Smooth muscle cell (in vitro differentiated cells): ENCODE measurements at regions not wholly inside any gene's neighbourhood (a gene's known extent, or its start where the extent isn't known, plus 50 kb on each side); places are given as distances from the start of the nearest gene placed in this dataset.
A peak's percentile ranks its signal among the peaks of the same experiment; 100 is the strongest.

ENCODE experiments used
- DNase-seq: peaks from one replicate; lab custom pipeline; 2025; ENCODE audit not compliant: unreplicated experiment; lab: John Stamatoyannopoulos, UW
- H2AFZ ChIP-seq: fragments of 200-600 bp; sonication (generic); 2 replicates; pipeline ENCODE4 v1.6.0; 2016; ENCODE audit warnings: antibody characterized with exemption, low read depth, mild to moderate bottlenecking
- H3F3A ChIP-seq: fragments of 200-600 bp; sonication (generic); 2 replicates; pipeline ENCODE4 v1.6.0; 2017; ENCODE audit warnings: antibody characterized with exemption, low read depth
- H3K27ac ChIP-seq: fragments of 200-600 bp; sonication (generic); 2 replicates; pipeline ENCODE4 v1.5.1; 2016; ENCODE audit warnings: low read depth, mild to moderate bottlenecking
- H3K27me3 ChIP-seq: fragments of 200-600 bp; sonication (generic); 2 replicates; pipeline ENCODE4 v1.6.1; 2016; ENCODE audit warnings: low read depth, mild to moderate bottlenecking
- H3K36me3 ChIP-seq: fragments of 200-600 bp; sonication (generic); 2 replicates; pipeline ENCODE4 v1.5.1; 2016; ENCODE audit warnings: low read depth
- H3K4me1 ChIP-seq: fragments of 200-600 bp; sonication (generic); 2 replicates; pipeline ENCODE4 v1.5.1; 2016; ENCODE audit warnings: low read depth
- H3K4me2 ChIP-seq: fragments of 200-600 bp; sonication (generic); 2 replicates; pipeline ENCODE4 v1.6.0; 2016; ENCODE audit warnings: mild to moderate bottlenecking
- H3K4me3 ChIP-seq: fragments of 200-600 bp; sonication (generic); 2 replicates; pipeline ENCODE4 v1.5.1; 2016; ENCODE audit warnings: mild to moderate bottlenecking
- H3K79me2 ChIP-seq: fragments of 200-600 bp; sonication (generic); 2 replicates; pipeline ENCODE4 v1.6.0; 2016; ENCODE audit warnings: low read depth, mild to moderate bottlenecking
- H3K9ac ChIP-seq: fragments of 200-600 bp; sonication (generic); 2 replicates; pipeline ENCODE4 v1.6.0; 2016; ENCODE audit warnings: low read depth
- H3K9me3 ChIP-seq: fragments of 200-600 bp; sonication (generic); replicated peaks from 2 replicates; pipeline ENCODE4 v1.5.1; 2016; ENCODE audit warnings: low read depth
- H4K20me1 ChIP-seq: fragments of 200-600 bp; sonication (generic); 2 replicates; pipeline ENCODE4 v1.6.0; 2016; ENCODE audit warnings: low read depth
- WGBS: methylation state at CpG from one replicate; pipeline ENCODE4 v1.1.7; 2016; ENCODE audit warnings: low lambda C conversion rate; 5-methylcytosine and 5-hydroxymethylcytosine counted together
- TF ChIP-seq, protein P1 (sequence below): fragments of 200-600 bp; sonication (generic); IDR thresholded peaks from 2 replicates; pipeline ENCODE4 v1.5.1; 2017; ENCODE audit warnings: borderline replicate concordance, mild to moderate bottlenecking, antibody characterized with exemption; ENCODE audit not compliant: insufficient read depth, poor library complexity, severe bottlenecking

DNA sequence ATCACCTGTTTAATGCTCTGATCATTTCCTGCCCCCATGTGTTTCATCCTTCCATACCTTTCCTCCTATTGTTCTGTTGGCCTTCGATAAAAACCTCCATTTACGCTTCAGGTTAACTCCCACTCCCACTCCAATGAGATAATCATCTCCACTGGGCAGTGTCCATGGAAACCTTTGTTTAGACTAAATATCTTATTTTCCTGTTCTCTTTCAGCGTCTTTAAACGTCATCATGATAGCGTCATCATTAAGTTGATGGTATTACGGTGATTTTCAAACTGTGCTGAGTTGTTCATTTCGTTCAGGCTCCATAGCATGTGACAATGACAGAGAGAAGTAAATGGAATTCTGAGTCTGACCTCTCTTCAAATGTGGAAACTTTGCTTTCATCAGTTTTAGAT, 970.5 kb upstream of the SLC35B3 start:
- H3K4me1 ChIP-seq: no peaks in the 10 kb centered on the region
- H3K4me2 ChIP-seq: no peak overlapping the region
- no peak overlapping the region for H3K27ac ChIP-seq
- no peaks in the 10 kb centered on the region for H3F3A ChIP-seq
- no peaks in the 10 kb centered on the region for H3K36me3 ChIP-seq
- H4K20me1 ChIP-seq: no peaks in the 10 kb centered on the region
- no peak overlapping the region for H3K4me3 ChIP-seq
- no peak overlapping the region for H2AFZ ChIP-seq
- H3K27me3 ChIP-seq: no peaks in the 10 kb centered on the region
- no peak for DNase-seq
- peak overlapping the region; percentile 68 for H3K9ac ChIP-seq
- H3K9me3 ChIP-seq: no peaks in the 10 kb centered on the region
- TF ChIP-seq, protein P1, sequence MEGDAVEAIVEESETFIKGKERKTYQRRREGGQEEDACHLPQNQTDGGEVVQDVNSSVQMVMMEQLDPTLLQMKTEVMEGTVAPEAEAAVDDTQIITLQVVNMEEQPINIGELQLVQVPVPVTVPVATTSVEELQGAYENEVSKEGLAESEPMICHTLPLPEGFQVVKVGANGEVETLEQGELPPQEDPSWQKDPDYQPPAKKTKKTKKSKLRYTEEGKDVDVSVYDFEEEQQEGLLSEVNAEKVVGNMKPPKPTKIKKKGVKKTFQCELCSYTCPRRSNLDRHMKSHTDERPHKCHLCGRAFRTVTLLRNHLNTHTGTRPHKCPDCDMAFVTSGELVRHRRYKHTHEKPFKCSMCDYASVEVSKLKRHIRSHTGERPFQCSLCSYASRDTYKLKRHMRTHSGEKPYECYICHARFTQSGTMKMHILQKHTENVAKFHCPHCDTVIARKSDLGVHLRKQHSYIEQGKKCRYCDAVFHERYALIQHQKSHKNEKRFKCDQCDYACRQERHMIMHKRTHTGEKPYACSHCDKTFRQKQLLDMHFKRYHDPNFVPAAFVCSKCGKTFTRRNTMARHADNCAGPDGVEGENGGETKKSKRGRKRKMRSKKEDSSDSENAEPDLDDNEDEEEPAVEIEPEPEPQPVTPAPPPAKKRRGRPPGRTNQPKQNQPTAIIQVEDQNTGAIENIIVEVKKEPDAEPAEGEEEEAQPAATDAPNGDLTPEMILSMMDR: no peak
- WGBS: 80% methylated on average over 7 of the region's 7 CpGs
- no peaks in the 10 kb centered on the region for H3K79me2 ChIP-seq

DNA sequence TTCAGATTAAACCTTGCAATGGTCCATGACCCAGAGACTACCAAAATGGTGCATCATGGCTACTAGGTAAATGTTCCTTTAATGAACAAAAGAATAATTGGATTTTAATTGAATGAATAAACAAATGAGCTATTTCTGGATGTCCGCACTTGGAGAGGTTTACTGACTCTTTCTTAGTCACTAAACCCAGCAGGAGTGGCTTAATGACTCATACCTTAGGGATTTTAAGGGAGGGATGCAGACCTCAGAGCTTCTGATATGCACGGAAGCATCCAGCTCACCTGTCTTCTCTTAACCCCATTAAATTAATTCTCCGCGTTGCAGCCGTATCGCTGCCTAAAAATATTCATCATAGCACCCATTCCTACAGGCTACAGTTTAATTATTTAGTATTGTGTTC, 970.0 kb upstream of the SLC35B3 start:
- Histone ChIP-seq H3K79me2 (no peaks in the 10 kb centered on the region), H3K9ac (peak overlapping the region; percentile 68), H3F3A (no peaks in the 10 kb centered on the region), H3K4me3 (no peak overlapping the region), H3K27ac (no peak overlapping the region), H3K4me1 (no peaks in the 10 kb centered on the region), H2AFZ (no peak overlapping the region), H3K9me3 (no peaks in the 10 kb centered on the region), H4K20me1 (no peaks in the 10 kb centered on the region), H3K4me2 (no peak overlapping the region), H3K36me3 (no peaks in the 10 kb centered on the region), H3K27me3 (no peaks in the 10 kb centered on the region)
- TF ChIP-seq, protein P1: no peak
- DNase-seq: no peak
- WGBS: 58% methylated on average over 6 of the region's 6 CpGs

DNA sequence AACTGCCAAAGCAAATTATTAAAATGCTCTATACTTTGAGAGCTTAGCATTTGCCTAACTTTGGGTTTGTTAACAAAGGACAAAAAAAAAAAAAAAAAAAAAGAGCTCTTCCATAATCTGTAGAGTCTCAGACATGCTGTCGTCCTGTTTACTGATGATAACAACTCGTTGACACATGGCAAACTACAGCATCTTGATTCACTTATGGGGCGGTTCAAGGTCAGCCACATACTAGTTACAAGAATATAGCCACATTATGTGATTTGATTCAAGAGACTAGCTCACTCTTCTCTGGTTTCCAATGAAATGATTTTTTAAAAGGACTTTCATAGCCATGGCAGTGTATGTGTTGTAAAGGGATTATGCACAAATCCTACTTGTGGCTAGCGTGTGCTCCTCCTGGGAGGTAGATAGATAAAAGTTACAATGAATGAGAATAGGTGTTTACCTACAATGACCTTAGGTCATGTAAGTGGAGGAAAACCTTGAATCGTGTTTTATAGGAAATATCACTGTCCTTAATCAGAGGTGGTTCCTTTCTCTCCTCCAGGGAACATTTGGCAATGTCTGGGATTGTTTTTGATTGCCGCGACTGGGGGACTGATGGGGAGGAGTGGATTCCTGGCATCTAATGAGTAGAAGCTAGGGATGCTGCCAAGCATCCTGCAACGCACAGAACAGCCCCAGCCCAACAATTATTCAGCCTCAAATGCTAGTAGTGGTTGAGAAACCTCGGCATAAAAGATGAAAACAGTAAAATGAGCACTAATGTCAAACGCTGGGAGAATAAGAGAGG, 969.2 kb upstream of the SLC35B3 start:
- H3K36me3 ChIP-seq: no peaks in the 10 kb centered on the region

More for the DNA sequence above, 969.2 kb upstream of the SLC35B3 start:
- 69% methylated on average over 10 of the region's 10 CpGs for WGBS
- Histone ChIP-seq H3K27ac (no peak overlapping the region), H3K4me2 (no peak overlapping the region), H3K4me3 (no peak overlapping the region), H3F3A (no peaks in the 10 kb centered on the region), H3K79me2 (no peaks in the 10 kb centered on the region), H3K9me3 (no peaks in the 10 kb centered on the region), H3K27me3 (no peaks in the 10 kb centered on the region), H2AFZ (no peak overlapping the region), H4K20me1 (no peaks in the 10 kb centered on the region), H3K4me1 (no peaks in the 10 kb centered on the region), H3K9ac (no peak overlapping the region)
- TF ChIP-seq, protein P1: no peak
- DNase-seq: no peak
